WTC11 (cell line): ENCODE measurements at regions not wholly inside any gene's neighbourhood (a gene's known extent, or its start where the extent isn't known, plus 50 kb on each side); places are given as distances from the start of the nearest gene placed in this dataset.
"Not testable (repeated sequence)": the region's sequence is repeated elsewhere in the genome, so short reads cannot be mapped to it uniquely, and the experiment has no call there.

Source experiments
- ATAC-seq: fragments of 200-7000 bp; cut with Tn5 transposase; 2 replicates; pipeline ENCODE4 v1.10.0; 2021; ENCODE audit warnings: mild to moderate bottlenecking, moderate library complexity
- CTCF ChIA-PET: fragments of 300-600 bp; sonication (Branson Sonifier 250); formaldehyde crosslinking; loops from one replicate; lab custom pipeline; 2021; ENCODE audit warnings: antibody characterized with exemption; lab: Charles Lee
- POLR2A ChIA-PET: fragments of 350-600 bp; sonication (Branson Sonifier 250); formaldehyde crosslinking; loops from one replicate; lab custom pipeline; 2021; ENCODE audit warnings: antibody characterized with exemption; lab: Charles Lee
- DNase-seq: peaks from one replicate; pipeline ENCODE4 v3.0.0; 2021; ENCODE audit warnings: low spot score
- H3K27ac Mint-ChIP-seq: 2 replicates; pipeline ENCODE4 v1.8.0; 2021; ENCODE audit warnings: mixed read lengths
- H3K27me3 Mint-ChIP-seq: 2 replicates; pipeline ENCODE4 v1.8.0; 2021; ENCODE audit warnings: low read depth, mild to moderate bottlenecking, moderate library complexity, mixed read lengths
- H3K36me3 Mint-ChIP-seq: 2 replicates; pipeline ENCODE4 v1.8.0; 2021; ENCODE audit warnings: mixed read lengths
- H3K4me1 Mint-ChIP-seq: 2 replicates; pipeline ENCODE4 v1.8.0; 2022; ENCODE audit warnings: mixed read lengths
- H3K4me3 Mint-ChIP-seq: 2 replicates; pipeline ENCODE4 v1.8.0; 2021; ENCODE audit warnings: mild to moderate bottlenecking, moderate library complexity, mixed read lengths
- H3K9me3 Mint-ChIP-seq: 2 replicates; pipeline ENCODE4 v1.8.0; 2021; ENCODE audit warnings: mixed read lengths
- ETV6 ChIP-seq: sonication (generic); formaldehyde crosslinking; IDR thresholded peaks from 2 replicates; pipeline ENCODE4 v1.8.1; 2022; ENCODE audit warnings: mild to moderate bottlenecking, missing genetic modification reagents
- FOXK1 ChIP-seq: sonication (generic); formaldehyde crosslinking; IDR thresholded peaks from 2 replicates; pipeline ENCODE4 v1.8.0; 2022; ENCODE audit warnings: mild to moderate bottlenecking, moderate library complexity, missing genetic modification reagents
- FOXP1 ChIP-seq: sonication (generic); formaldehyde crosslinking; IDR thresholded peaks from 2 replicates; pipeline ENCODE4 v1.8.0; 2022; ENCODE audit warnings: missing genetic modification reagents, mild to moderate bottlenecking, moderate library complexity, borderline replicate concordance
- JUN ChIP-seq: sonication (generic); formaldehyde crosslinking; IDR thresholded peaks from 2 replicates; pipeline ENCODE4 v1.8.0; 2023; ENCODE audit warnings: mild to moderate bottlenecking, missing genetic modification reagents
- MXD4 ChIP-seq: fragments of 250-450 bp; sonication (Bioruptor Pico); IDR thresholded peaks from 2 replicates; pipeline ENCODE4 v1.8.0; 2021; ENCODE audit warnings: mild to moderate bottlenecking, moderate library complexity, borderline replicate concordance
- NFE2L1 ChIP-seq: sonication (generic); formaldehyde crosslinking; IDR thresholded peaks from 2 replicates; pipeline ENCODE4 v1.8.1; 2023; ENCODE audit warnings: missing genetic modification reagents
- NFYB ChIP-seq: sonication (generic); formaldehyde crosslinking; conservative IDR thresholded peaks from 2 replicates; pipeline ENCODE4 v1.8.0; 2022; ENCODE audit warnings: low read depth, missing genetic modification reagents
- NR1H2 ChIP-seq: sonication (generic); formaldehyde crosslinking; IDR thresholded peaks from 2 replicates; pipeline ENCODE4 v1.9.0; 2021; ENCODE audit warnings: mild to moderate bottlenecking, moderate library complexity, missing genetic modification reagents
- OVOL2 ChIP-seq: fragments of 250-450 bp; sonication (Bioruptor Pico); IDR thresholded peaks from 2 replicates; pipeline ENCODE4 v1.9.0; 2021; ENCODE audit warnings: mild to moderate bottlenecking, borderline replicate concordance
- SMAD3 ChIP-seq: sonication (generic); formaldehyde crosslinking; IDR thresholded peaks from 2 replicates; pipeline ENCODE4 v1.8.0; 2022; ENCODE audit warnings: missing genetic modification reagents, mild to moderate bottlenecking, borderline replicate concordance
- TCF7 ChIP-seq: sonication (generic); formaldehyde crosslinking; IDR thresholded peaks from 2 replicates; pipeline ENCODE4 v1.8.0; 2022; ENCODE audit warnings: mild to moderate bottlenecking, low read depth, missing genetic modification reagents, moderate library complexity
- ZNF317 ChIP-seq: sonication (generic); formaldehyde crosslinking; IDR thresholded peaks from 2 replicates; pipeline ENCODE4 v1.8.1; 2023; ENCODE audit warnings: low read depth, mild to moderate bottlenecking, moderate library complexity, missing genetic modification reagents, borderline replicate concordance
- TF ChIP-seq, protein P1 (sequence below): sonication (generic); formaldehyde crosslinking; IDR thresholded peaks from 2 replicates; pipeline ENCODE4 v1.8.1; 2022; ENCODE audit warnings: low read depth, missing genetic modification reagents, borderline replicate concordance
- TF ChIP-seq, protein P2 (sequence below): fragments of 250-450 bp; sonication (Bioruptor Pico); IDR thresholded peaks from 2 replicates; pipeline ENCODE4 v1.9.0; 2021; ENCODE audit warnings: mild to moderate bottlenecking
- TF ChIP-seq, protein P3 (sequence below): fragments of 200-600 bp; IDR thresholded peaks from 2 replicates; pipeline ENCODE4 v1.8.0; 2022; ENCODE audit warnings: antibody characterized with exemption
- TF ChIP-seq, protein P4 (sequence below): sonication (generic); formaldehyde crosslinking; IDR thresholded peaks from 2 replicates; pipeline ENCODE4 v1.8.1; 2023; ENCODE audit warnings: mild to moderate bottlenecking, moderate library complexity, missing genetic modification reagents
- TF ChIP-seq, protein P5 (sequence below): fragments of 250-450 bp; sonication (Bioruptor Pico); IDR thresholded peaks from 2 replicates; pipeline ENCODE4 v1.8.0; 2021; ENCODE audit warnings: mild to moderate bottlenecking
- TF ChIP-seq, protein P6 (sequence below): sonication (generic); formaldehyde crosslinking; conservative IDR thresholded peaks from 2 replicates; pipeline ENCODE4 v1.8.1; 2022; ENCODE audit warnings: mild to moderate bottlenecking, missing genetic modification reagents
- TF ChIP-seq, protein P7 (sequence below): sonication (generic); formaldehyde crosslinking; IDR thresholded peaks from 2 replicates; pipeline ENCODE4 v1.8.1; 2023; ENCODE audit warnings: mild to moderate bottlenecking, missing genetic modification reagents
- TF ChIP-seq, protein P8 (sequence below): sonication (generic); formaldehyde crosslinking; IDR thresholded peaks from 2 replicates; pipeline ENCODE4 v1.8.1; 2023; ENCODE audit warnings: mild to moderate bottlenecking, missing genetic modification reagents, moderate library complexity

DNA sequence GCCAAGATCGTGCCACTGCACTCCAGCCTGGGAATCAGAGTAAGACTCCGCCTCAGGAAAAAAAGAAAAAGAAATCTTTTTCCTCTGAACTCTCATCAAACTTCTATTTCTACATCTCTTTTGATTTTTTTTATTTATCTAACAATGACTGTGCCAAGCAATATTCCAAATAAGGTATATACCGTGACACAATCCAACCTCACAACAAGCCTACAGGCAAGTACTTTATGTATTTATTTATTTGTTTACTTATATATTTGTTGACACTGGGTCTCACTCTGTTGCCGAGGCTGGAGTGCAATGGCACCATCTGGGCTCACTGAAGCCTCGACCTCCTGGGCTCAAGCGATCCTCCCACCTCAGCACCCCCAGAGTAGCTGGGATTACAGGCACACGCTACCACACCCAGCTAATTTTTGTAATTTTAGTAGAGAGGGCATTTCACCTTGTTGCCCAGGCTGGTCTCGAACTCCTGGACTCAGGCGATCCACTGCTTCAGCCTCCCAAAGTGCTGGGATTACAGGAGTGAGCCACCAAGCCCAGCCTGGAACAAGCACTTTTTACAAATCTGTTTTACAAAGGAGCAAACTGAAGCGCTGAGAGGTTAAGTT lies 94.9 kb upstream of the CHD2 start (continued):
- TF ChIP-seq, protein P1, sequence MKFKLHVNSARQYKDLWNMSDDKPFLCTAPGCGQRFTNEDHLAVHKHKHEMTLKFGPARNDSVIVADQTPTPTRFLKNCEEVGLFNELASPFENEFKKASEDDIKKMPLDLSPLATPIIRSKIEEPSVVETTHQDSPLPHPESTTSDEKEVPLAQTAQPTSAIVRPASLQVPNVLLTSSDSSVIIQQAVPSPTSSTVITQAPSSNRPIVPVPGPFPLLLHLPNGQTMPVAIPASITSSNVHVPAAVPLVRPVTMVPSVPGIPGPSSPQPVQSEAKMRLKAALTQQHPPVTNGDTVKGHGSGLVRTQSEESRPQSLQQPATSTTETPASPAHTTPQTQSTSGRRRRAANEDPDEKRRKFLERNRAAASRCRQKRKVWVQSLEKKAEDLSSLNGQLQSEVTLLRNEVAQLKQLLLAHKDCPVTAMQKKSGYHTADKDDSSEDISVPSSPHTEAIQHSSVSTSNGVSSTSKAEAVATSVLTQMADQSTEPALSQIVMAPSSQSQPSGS (CRISPR knock-in tag): no peak
- TF ChIP-seq ZNF317 (CRISPR knock-in tag): no peak
- TF ChIP-seq, protein P2, sequence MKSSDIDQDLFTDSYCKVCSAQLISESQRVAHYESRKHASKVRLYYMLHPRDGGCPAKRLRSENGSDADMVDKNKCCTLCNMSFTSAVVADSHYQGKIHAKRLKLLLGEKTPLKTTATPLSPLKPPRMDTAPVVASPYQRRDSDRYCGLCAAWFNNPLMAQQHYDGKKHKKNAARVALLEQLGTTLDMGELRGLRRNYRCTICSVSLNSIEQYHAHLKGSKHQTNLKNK: no peak

DNA sequence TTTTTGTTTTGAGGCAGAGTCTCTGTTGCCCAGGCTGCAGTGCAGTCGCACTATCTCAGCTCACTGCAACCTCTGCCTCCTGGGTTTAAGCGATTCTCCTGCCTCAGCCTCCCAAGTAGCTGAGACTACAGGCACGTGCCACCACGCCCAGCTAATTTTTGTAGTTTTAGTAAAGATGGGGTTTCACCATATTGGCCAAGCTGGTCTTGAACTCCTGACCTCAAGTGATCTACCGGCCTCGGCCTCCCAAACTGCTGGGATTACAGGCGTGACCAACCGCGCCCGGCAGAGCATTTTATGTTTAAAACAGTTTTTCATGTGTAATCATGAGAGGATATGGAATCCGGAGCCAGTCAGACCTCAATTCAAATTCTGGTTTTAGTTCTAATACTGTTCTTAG lies 94.0 kb upstream of the CHD2 start:
- H3K36me3 Mint-ChIP-seq, H3K4me3 Mint-ChIP-seq, H3K27me3 Mint-ChIP-seq, DNase-seq, ATAC-seq, H3K27ac Mint-ChIP-seq, H3K9me3 Mint-ChIP-seq: not testable (repeated sequence)
- peaks cover 29% of the 10 kb centered on the region for H3K4me1 Mint-ChIP-seq
- ChIA-PET POLR2A (interaction anchor here (0.6 to 1.7 kb wide), 2 partner anchors 76 to 254 kb away, joined by 3 to 5 read pairs; no protein-coding TSS in a partner anchor), CTCF (interaction anchor here (1.0 kb wide), 2 partner anchors 9 to 76 kb away, joined by 4 read pairs; no protein-coding TSS in a partner anchor)

DNA sequence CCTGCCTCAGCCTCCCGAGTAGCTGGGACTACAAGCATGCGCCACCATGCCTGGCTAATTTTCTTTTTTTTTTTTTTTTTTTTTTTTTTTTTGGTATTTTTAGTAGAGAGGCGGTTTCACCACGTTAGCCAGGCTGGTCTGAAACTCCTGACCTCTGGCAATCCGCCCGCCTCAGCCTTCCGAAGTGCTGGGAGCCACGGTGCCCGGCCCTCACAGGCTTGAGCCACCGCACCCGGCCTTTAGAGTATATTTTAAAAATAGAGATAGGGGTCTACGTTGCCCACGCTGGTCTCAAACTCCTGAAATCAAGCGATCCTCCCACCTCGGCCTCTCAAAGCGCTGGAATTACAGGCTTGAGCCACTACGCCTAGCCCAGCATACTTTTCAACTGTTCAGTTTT lies 93.4 kb upstream of the CHD2 start:
- H3K4me3 Mint-ChIP-seq: no peak overlapping the region
- no peaks in the 10 kb centered on the region for H3K9me3 Mint-ChIP-seq
- POLR2A ChIA-PET: interaction anchor here (0.6 kb wide), 1 partner anchor 253 kb away, joined by 3 read pairs; no protein-coding TSS in a partner anchor
- no peak for ATAC-seq
- CTCF ChIA-PET: interaction anchor here (1.0 kb wide), 1 partner anchor 76 kb away, joined by 4 read pairs; no protein-coding TSS in a partner anchor
- H3K27ac Mint-ChIP-seq: no peak overlapping the region
- no peak for DNase-seq
- no peaks in the 10 kb centered on the region for H3K27me3 Mint-ChIP-seq
- H3K4me1 Mint-ChIP-seq: peaks cover 33% of the 10 kb centered on the region
- TF ChIP-seq MXD4 (CRISPR knock-in tag): no peak
- TF ChIP-seq FOXK1: no peak
- no peak for TF ChIP-seq OVOL2 (CRISPR knock-in tag)
- TF ChIP-seq JUN: no peak
- no peak for TF ChIP-seq NFYB (CRISPR knock-in tag)
- TF ChIP-seq, protein P3, sequence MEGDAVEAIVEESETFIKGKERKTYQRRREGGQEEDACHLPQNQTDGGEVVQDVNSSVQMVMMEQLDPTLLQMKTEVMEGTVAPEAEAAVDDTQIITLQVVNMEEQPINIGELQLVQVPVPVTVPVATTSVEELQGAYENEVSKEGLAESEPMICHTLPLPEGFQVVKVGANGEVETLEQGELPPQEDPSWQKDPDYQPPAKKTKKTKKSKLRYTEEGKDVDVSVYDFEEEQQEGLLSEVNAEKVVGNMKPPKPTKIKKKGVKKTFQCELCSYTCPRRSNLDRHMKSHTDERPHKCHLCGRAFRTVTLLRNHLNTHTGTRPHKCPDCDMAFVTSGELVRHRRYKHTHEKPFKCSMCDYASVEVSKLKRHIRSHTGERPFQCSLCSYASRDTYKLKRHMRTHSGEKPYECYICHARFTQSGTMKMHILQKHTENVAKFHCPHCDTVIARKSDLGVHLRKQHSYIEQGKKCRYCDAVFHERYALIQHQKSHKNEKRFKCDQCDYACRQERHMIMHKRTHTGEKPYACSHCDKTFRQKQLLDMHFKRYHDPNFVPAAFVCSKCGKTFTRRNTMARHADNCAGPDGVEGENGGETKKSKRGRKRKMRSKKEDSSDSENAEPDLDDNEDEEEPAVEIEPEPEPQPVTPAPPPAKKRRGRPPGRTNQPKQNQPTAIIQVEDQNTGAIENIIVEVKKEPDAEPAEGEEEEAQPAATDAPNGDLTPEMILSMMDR: no peak
- no peak for TF ChIP-seq FOXP1 (CRISPR knock-in tag)
- TF ChIP-seq, protein P4, sequence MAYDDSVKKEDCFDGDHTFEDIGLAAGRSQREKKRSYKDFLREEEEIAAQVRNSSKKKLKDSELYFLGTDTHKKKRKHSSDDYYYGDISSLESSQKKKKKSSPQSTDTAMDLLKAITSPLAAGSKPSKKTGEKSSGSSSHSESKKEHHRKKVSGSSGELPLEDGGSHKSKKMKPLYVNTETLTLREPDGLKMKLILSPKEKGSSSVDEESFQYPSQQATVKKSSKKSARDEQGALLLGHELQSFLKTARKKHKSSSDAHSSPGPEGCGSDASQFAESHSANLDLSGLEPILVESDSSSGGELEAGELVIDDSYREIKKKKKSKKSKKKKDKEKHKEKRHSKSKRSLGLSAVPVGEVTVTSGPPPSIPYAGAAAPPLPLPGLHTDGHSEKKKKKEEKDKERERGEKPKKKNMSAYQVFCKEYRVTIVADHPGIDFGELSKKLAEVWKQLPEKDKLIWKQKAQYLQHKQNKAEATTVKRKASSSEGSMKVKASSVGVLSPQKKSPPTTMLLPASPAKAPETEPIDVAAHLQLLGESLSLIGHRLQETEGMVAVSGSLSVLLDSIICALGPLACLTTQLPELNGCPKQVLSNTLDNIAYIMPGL (CRISPR knock-in tag): no peak
- no peak for TF ChIP-seq SMAD3 (CRISPR knock-in tag)
- TF ChIP-seq, protein P5, sequence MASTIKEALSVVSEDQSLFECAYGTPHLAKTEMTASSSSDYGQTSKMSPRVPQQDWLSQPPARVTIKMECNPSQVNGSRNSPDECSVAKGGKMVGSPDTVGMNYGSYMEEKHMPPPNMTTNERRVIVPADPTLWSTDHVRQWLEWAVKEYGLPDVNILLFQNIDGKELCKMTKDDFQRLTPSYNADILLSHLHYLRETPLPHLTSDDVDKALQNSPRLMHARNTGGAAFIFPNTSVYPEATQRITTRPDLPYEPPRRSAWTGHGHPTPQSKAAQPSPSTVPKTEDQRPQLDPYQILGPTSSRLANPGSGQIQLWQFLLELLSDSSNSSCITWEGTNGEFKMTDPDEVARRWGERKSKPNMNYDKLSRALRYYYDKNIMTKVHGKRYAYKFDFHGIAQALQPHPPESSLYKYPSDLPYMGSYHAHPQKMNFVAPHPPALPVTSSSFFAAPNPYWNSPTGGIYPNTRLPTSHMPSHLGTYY (CRISPR knock-in tag): no peak
- TF ChIP-seq NR1H2: no peak
- TF ChIP-seq, protein P6, sequence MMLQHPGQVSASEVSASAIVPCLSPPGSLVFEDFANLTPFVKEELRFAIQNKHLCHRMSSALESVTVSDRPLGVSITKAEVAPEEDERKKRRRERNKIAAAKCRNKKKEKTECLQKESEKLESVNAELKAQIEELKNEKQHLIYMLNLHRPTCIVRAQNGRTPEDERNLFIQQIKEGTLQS (CRISPR knock-in tag): no peak
- TF ChIP-seq TCF7 (CRISPR knock-in tag): no peak
- TF ChIP-seq, protein P7, sequence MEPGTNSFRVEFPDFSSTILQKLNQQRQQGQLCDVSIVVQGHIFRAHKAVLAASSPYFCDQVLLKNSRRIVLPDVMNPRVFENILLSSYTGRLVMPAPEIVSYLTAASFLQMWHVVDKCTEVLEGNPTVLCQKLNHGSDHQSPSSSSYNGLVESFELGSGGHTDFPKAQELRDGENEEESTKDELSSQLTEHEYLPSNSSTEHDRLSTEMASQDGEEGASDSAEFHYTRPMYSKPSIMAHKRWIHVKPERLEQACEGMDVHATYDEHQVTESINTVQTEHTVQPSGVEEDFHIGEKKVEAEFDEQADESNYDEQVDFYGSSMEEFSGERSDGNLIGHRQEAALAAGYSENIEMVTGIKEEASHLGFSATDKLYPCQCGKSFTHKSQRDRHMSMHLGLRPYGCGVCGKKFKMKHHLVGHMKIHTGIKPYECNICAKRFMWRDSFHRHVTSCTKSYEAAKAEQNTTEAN: no peak
- TF ChIP-seq ETV6 (CRISPR knock-in tag): no peak
- TF ChIP-seq NFE2L1 (CRISPR knock-in tag): no peak
- TF ChIP-seq, protein P8, sequence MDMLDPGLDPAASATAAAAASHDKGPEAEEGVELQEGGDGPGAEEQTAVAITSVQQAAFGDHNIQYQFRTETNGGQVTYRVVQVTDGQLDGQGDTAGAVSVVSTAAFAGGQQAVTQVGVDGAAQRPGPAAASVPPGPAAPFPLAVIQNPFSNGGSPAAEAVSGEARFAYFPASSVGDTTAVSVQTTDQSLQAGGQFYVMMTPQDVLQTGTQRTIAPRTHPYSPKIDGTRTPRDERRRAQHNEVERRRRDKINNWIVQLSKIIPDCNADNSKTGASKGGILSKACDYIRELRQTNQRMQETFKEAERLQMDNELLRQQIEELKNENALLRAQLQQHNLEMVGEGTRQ (CRISPR knock-in tag): no peak
- no peaks in the 10 kb centered on the region for H3K36me3 Mint-ChIP-seq
